GM19035 (cell line): ENCODE measurements at regions not wholly inside any gene's neighbourhood (a gene's known extent, or its start where the extent isn't known, plus 50 kb on each side); places are given as distances from the start of the nearest gene placed in this dataset.
"Not testable (repeated sequence)": the region's sequence is repeated elsewhere in the genome, so short reads cannot be mapped to it uniquely, and the experiment has no call there.

Experiments
- ATAC-seq: cut with Tn5 transposase; IDR thresholded peaks from one replicate; pipeline ENCODE4 v1.9.1; 2021; ENCODE audit not compliant: unreplicated experiment

DNA sequence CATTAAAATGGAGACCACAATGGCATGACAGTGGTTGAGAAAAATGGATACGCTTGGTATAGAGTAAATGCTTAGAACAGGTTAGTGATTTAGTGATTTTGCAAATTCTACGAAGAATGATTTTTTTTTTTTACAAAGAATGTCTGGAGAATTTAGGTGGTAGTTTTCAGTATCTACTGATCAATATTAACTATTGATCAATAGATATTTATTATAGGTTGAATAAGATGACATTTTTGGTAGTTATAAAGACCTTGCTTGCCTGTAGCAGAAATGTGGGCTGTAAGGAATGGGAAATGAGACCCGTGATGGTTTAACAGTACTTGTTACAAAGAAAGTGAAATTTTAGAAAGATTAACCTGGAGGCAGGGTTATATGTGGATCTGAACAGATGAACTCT, 137.5 kb downstream of the NR2F2 start:
- no peak for ATAC-seq

DNA sequence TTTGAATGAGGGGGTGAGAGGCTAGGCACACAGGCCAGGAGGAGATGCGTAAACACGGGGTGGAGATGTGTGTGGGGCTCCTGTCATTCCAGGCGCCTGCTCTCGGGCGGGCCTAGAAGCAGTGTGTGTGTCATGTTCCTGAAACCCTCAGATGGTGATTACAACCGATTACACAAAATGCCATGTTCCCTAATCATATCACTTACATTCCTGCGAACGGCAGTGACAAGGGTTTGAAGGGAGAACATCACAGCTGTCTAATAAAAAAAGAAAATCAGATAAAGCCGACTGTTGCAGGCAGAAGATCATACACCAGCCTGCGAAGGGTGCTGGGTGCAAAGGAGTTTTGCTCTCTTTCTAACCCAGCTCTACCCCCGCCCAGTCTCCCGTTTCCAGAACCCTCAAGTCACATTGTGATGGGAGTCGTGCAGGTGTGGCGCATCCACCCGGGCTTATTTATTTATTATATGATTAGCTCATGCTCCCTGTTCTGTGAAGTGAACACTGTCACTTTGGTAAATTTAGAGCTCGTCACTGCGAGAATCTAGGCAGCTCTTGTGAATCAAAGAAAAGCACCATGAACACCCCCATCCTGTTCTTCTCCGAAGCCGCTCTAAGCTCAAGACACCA, 140.3 kb downstream of the NR2F2 start:
- no peak for ATAC-seq

DNA sequence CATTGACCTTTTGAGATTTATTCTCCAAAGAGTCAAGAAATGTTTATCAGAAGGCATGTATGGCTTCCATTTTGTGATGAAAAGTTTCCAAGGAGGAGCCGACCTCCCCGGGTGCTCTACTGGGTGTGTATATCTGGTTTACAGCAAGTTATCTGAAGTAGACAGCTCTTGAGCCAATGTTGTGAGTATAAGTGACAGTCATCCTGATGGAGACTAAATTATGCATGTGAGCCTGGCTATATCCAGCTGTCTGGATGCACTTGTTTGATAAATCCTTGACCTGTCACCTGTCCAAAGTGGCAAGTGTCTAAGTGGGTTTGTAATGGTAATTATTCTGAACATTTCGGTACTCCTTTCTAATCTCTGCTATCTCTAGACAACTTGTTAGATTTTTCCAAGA, 142.2 kb downstream of the NR2F2 start:
- no peak for ATAC-seq

DNA sequence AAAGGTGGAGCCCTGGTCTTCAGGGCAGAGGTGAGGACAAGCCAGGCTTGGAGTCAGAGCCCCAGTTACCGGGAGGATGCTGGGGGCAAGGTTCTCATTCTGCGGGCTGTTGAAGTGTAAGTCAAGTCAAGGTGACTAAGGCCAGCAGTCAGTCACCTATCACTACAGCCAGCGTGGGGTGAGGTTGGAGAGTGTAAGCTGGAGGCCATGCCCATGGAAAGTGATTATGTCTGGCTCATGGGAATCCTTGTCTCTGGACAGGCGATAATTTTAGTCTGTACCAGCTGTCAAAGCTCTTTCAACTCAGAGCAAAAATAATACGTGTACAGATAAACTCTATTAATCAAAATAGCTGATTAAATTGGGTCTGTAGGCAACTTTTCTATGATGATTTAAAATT, 143.1 kb downstream of the NR2F2 start:
- no peak for ATAC-seq

DNA sequence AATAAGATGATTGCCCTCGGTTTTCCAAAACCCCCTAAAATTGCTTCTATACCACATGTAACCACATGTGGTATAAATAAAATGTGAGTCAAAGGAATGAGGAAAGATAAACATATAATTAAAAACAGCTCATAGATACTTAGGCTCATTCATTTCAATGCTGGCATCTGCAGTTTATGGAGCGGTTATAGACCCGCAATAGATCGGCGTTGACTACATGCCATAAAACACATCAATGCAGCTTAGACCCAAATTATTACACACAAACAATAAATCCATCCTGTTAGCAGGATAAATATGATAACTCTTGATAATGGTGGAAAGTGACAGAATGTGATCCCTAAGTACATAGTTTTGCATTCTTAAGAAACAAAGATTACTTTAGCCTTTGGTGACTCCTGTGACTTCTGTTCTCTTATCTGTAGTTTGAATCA, 143.7 kb downstream of the NR2F2 start:
- no peak for ATAC-seq

DNA sequence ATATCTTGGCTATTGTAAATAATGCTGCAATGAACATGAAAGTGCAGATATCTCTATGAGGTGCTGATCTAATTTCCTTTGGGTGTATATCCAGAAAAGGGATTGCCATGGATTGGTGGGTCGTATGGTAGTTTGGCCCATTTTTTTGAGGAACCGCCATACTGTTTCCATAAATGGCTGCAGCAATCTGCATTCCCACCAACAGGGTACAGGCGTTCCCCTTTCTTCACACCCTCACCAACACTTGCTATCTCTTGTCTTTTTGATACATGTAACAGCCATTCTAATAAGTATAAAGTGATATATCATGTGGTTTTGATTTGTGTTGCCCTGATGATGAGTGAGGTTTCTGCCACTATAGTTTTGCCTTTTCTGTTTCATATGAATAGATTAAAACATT, 146.7 kb downstream of the NR2F2 start:
- ATAC-seq, result no peak

DNA sequence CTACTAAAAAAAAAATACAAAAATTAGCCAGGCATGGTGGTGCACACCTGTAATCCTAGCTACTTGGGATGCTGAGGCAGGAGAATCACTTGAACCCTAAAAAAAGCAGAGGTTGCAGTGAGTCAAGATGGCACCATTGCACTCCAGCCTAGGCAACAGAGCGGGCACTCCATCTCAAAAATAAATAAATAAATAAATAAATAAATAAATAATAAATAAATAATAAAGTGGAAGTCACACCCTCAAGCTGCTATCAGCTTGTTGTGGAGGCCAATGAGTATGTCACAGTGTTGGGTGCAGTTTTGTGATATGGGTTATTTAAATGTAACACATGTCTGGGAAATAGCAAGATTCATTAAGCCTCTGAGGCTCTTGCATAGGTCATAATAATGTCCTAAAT, 153.9 kb downstream of the NR2F2 start:
- ATAC-seq, result not testable (repeated sequence)

DNA sequence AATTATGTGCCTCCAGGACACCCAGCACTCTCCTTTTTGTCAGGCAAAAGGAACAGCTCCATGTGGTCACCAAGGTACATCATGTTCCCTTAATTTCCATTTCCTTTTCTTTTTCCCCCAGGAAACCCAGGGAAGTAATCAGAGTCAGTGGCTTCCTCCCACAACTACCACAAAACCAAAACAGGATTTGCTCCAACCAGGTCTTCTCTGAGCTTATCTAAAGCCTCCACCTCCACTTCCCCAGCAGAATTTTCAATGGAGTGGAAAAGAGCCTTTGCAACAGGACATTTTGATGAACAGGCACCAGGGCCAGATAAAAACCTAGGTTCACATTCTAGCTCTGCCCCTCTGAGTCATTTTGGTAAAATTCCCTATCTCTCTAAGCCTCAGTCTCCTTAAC, 154.3 kb downstream of the NR2F2 start:
- no peak for ATAC-seq

DNA sequence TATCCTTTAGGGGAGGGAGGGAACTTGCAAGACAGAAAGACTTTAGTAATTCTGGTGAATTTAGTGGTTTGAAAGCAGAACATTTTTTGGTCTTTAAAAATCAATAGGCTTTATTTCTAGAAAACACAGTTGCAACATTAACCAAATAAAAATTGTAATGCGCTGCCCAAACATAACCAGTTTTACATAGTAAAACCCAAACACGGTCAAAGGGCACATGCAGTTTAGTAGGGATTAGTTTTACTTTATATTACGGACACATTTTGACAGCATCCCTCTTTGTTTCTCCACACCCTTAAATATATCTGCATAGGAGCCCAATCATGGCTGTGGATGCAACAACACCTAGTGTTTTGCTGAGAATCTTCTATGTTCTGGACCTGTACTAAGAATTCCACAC, 156.7 kb downstream of the NR2F2 start:
- ATAC-seq, result no peak

DNA sequence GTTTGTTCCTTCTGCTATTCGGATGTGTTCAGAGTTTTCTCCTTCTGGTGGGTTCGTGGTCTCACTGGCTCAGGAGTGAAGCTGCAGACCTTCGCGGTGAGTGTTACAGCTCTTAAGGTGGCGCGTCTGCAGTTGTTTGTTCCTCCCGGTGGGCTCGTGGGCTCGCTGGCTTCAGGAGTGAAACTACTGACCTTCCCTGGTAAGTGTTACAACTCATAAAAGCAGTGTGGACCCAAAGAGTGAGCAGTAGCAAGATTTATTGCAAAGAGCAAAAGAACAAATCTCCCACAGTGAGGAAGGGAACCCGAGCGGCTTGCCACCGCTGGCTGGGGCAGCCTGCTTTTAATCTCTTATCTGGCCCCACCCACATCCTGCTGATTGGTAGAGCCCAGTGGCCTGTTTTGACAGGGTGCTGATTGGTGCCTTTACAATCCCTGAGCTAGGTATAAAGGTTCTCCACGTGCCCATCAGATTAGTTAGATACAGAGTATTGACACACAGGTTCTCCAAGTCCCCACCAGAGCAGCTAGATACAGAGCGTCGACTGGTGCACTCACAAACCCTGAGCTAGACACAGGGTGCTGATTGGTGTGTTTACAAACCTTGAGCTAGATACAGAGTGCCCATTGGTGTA, 160.7 kb downstream of the NR2F2 start:
- ATAC-seq, result not testable (repeated sequence)

DNA sequence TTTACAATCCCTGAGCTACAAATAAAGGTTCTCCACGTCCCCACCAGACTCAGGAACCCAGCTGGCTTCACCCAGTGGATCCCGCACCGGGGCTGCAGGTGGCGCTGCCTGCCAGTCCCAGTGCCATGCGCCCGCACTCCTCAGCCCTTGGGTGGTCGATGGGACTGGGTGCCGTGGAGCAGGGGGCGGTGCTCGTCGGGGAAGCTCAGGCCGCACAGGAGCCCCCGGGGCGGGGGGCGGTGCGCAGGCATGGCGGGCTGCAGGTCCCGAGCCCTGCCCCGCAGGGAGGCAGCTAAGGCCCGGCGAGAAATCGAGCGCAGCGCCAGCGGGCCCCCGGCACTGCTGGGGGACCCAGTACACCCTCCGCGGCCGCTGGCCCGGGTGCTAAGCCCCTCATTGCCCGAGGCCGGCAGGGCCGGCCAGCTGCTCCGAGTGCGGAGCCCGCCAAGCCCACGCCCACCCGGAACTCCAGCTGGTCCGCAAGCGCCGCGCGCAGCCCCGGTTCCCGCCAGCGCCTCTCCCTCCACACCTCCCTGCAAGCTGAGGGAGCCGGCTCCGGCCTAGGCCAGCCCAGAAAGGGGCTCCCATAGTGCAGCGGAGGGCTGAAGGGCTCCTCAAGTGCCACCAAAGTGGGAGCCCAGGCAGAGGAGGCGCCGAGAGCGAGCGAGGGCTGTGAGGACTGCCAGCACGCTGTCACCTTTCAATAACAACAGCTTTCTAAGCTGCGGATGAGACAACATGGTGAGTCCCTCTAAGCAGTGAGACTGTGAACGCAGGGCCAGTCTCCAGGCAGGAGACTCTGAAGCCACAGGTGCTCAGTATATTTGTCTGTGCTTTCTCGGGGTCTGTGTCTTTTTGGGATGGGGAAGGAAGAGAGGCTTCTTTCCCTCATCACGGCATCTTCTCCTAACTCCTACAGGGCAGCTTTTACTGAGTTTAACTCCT, 161.5 kb downstream of the NR2F2 start:
- ATAC-seq, result not testable (repeated sequence)

DNA sequence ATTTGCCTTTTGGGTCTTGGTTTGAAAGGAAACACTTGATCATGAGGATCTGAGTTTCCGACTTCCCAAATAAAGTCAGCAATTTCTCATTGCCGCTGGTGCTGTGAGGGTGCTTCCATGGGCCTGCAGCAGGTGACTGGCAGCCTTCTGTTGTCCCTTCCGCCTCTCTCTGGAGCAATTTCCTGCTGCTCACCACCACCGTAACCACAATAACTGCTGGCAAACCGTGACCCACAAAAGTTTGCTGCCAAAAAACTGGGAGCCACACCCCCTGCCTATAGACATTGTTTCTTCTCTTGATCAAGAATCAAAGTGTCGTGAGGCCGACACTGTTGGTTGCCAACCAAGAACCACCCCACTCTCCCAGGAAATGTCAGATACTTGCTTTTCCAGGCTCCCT, 164.0 kb downstream of the NR2F2 start:
- ATAC-seq, result no peak

DNA sequence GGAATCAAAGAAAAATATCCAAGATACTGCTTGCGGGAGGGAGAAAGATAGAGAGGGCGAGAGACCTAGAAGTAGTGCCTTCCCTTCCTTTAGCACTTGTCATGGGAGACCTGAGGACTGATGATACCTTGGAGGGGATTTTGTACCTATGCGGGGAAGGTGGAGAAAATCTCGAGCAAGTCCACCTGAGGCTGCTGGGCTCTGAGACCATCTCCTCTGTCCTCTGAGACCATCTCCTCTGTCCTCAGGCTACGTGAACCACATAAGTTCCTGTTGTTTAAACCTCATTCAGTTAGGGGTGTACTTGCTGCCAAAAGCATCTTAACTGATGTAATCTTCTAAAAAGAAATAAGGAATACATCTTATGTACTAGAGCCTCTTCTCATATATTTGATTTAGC, 164.9 kb downstream of the NR2F2 start:
- ATAC-seq, result no peak

DNA sequence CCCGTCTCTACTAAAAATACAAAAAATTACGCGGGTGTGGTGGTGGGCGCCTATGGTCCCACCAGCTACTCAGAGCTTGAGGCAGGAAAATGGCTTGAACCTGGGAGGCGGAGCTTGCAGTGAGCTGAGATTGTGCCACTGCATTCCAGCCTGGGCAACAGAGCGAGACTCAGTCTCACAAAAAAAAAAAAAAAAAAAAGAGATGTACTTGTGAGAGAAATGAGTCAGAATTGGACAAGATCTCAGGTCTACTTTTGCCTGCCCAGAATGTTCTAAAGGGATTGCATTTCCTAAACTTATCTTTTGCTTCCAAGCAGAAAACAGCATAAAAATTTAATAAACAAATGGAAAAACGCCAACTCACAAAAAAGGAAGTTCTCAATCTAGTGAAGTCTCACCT, 167.5 kb downstream of the NR2F2 start:
- ATAC-seq, result no peak

DNA sequence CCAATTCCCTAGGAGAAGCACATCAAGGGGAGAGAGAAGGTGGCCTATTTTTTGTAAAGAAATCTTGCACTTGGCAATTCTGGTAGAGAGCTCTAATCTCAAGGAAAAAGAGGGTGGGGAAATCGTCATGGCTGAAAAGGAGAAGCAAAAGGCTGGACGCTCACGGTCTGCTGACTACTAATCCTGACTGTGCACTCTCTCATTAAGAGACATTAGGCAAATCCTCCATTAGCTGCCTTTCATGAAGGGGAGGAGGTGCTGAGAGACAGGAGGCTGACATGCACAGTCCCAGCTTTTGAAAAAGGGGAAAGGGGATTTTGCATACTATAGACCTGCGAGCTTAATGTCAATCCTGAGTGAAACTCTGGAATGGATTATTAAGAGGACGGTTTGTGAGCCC, 170.0 kb downstream of the NR2F2 start:
- no peak for ATAC-seq

DNA sequence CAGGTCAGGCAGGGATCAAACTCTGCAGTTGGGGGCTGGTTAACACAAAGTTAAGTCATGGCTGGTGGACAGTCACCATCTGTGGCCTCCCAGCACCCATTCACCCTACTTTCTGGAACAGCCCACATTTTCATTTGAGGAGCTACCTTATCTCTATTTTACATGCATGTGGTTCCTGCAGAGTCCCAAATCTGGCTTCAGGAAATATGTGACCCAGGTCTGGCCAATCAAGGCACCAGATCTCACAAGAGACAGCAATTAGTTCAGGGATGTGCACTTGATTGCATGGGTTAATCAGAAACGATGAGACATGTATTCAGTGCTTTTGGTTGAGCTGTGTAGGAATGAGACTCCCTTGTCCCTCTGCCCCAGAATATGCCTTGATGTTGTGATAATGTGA, 170.9 kb downstream of the NR2F2 start:
- no peak for ATAC-seq

DNA sequence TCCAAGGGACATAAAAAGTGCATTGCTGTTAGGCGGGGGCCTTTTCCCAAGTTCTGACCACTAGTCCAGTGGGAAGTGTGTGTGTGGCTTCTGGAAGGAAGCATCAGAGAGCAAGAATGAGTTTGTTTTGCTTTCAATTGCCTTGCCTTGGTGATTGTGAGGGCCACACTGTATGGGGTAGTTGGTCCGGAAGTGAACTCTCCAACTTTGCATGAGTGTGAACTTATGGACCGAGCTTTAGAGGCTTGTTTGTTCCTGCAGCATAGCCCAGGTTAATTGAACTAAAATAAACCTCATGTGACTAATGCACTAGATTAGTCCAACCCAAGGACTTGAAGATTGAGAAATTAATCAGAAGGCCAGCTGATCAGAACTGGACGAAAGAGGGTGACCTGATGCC, 171.7 kb downstream of the NR2F2 start:
- no peak for ATAC-seq

DNA sequence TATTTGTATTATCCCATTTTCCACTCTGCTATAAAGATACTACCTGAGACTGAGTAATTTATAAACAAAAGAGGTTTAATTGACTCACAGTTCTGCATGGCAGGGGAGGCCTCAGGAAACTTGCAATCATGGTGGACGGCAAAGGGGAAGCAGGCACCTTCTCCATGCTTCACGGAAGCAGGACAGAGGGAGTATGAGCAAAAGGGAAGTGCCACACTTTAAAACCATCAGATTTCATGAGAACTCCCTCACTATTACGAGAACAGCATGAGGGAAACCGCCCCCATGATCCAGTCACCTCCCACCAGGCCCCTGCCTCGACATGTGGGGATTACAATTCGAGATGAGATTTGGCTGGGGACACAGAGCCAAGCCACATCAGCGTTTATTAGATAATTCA, 172.8 kb downstream of the NR2F2 start:
- ATAC-seq, result no peak

DNA sequence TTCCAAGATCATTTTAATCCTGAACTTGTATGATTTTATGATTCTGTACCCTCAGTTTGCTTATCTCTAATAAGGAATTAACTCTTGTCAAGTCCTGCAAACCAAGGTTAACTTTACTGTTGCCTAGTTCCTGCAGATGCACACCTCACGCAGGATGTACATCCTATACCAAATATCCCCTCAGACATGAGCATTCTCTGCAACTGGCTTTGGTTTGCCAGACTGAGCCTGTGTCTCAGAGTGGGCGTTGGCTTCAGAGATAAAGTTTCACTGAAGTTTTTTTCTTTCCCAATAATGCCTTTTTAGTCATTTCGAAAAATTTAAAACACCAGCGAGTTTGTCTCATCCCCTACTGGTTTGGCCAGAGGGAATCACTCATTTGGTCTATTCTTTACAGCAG, 173.9 kb downstream of the NR2F2 start:
- no peak for ATAC-seq

DNA sequence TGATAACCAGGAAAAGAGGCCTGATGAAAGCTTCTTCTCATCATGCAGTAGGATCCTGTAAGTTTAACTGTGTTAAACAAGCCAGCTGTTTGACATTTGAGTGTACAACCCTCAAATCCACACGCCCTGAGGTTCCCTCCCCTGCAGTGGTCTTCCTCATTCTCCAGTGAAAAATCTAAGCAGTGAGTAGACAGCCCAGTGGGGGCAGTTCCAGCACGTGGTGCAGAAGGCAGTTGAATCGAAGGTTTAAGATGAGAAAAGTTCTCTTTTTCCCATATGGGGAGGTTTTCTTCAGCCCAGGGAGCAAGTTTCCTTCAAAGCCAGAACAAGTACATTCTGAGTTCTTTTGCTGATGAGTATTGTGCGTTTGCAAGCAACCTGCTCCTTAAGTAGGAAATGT, 174.5 kb downstream of the NR2F2 start:
- no peak for ATAC-seq

DNA sequence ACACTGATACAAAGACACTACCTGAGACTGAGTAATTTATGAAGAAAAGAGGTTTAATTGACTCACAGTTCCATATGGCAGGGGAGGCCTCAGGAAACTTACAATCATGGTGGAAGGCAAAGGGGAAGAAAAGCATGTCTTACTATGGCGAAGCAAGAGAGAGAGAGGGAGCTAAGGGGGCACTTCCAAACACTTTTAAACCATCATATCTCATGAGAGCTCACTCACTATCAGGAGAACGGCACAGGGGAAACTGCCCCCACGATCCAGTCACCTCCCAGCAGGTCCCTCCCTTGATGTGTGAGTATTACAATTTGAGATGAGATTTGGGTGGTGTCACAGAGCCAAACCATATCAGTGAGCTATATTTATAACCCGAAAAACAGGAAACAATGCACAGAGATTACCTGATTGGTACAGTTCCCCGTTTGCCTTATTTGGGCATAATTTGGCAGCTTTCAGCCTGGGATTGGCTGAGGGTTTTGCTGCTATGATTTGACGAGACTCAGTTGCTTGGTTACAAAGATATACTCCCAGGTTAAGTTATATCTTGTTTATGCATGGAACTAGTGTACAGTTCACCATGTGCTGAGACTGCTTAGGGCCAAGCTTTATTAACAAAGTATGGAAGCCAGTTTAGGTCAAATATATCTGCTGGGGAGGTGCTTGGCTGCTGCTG, 184.2 kb downstream of the NR2F2 start:
- ATAC-seq, result no peak
